ENCODE measurements at regions not wholly inside any gene's neighbourhood (a gene's known extent, or its start where the extent isn't known, plus 50 kb on each side); places are given as distances from the start of the nearest gene placed in this dataset.

DNA sequence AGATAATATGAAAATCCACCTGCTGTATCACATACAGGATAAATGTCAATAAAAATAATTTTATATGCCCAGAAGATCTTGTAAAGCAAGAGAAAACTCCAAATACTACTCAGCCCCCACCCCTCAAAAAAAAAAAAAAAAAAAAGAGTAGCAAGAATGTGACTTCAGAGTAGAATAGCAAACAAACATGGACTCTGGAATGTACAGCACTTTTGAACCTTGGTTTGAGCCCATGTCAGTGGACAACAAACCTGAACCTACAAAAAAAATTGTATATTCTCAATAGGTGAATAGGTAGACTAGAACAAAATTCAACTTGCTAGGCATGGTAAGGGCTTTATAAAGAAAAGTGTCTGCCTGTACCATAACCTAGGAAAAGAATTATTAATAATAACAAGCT, 428.0 kb downstream of the SLITRK6 start:
- DNase-seq, result no peak

DNA sequence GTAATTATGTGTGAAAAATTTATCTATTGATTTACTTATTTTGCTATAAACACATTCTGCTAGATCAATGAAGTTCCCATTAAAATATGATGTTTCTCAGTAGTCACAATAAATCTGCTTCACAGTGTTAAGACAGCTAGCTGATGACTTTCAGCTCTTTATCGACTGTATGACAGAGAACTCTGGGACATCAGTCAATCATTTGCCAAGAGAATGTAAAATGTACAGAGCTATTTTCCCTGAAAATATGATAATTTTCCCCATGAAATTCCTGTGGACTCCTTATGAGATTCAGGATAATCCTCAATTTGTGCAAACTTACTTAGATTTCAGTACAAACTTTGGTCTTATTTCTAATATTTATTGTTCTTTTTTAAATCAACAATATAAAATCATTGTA, 430.5 kb downstream of the SLITRK6 start:
- DNase-seq, result no peak

DNA sequence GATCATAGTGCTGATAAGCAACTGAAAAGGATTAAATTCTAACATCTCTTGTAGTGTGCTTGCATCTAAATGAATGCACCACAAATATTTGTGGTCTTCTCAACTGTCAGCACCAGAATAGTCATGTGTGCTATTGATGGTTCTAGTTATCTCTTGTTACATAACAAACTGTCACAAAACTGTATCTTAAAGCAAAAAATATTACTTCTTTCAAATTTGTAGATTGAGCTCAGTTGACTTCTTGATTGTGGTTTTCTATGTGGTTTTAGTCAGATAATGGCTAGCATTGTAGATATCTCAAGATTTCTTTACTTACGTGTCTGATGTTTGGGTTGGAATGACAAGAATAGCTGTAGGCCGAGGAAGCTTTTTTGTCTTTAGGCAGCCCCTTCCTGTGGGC, 431.3 kb downstream of the SLITRK6 start:
- DNase-seq, result peak; percentile 43

DNA sequence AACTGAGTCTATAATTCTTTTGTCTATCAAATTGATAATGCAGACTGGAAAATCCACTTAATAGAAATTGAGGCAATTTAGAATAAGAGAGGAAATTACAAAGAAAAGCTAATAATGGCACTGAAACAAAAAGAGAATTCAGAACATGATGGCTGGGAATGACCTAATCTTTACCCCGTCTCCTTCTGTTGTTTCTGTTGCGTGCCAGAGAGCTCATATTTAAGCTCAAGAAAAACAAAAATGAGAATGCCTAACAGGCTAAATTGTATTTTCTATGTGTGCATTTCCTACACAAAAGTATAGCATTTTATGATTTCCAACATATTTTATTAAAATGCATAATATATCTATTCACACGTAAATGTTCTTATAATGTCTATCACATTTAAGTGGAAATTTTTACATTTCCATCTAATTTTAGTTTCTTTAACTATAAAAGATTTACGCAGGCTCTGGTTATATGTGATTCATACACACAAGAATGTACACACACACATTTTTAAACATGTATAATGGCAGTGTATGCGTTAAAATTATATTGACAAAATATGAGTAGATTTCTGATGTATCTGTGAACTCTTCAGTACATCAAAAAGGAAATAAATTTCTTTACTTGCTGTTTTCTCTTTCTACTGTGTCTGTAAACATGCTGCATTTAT, 432.3 kb downstream of the SLITRK6 start:
- DNase-seq, result no peak

DNA sequence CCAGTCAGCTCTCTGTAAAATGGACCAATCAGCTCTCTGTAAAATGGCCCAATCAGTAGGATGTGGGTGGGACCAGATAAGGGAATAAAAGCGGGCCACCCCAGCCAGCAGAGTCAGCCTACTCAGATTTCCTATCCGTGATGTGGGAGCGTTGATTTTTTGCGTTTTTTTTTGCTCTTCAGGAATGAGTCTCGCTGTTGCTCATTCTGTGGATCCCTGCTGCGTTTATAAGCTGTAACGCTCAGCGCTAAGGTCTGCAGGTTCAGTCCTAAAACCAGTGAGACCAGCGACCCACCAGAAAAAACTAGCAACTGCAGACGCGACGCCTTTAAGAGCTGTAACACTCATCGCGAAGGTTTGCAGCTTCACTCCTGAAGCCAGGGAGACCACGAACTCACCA, 435.7 kb downstream of the SLITRK6 start:
- no peak for DNase-seq

DNA sequence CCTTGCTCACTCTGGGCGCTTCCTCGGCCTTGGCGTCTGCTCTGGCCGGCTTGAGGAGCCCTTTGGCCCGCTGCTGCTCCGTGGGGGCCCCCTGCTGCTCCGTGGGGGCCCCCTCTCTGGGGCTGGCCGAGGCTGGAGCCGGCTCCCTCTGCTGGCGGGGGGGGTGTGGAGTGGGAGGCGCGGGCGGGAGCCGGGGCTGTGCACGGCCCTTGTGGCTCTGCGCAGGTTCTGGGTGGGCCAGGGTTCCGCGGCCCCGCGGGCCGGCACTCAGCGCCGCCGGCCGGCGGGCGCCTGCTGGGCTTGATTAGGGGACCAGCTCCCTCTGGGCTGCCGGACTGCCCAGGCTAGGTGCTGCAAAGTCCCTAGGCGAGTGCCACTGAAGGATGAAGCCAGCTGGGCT, 436.2 kb downstream of the SLITRK6 start:
- no peak for DNase-seq

DNA sequence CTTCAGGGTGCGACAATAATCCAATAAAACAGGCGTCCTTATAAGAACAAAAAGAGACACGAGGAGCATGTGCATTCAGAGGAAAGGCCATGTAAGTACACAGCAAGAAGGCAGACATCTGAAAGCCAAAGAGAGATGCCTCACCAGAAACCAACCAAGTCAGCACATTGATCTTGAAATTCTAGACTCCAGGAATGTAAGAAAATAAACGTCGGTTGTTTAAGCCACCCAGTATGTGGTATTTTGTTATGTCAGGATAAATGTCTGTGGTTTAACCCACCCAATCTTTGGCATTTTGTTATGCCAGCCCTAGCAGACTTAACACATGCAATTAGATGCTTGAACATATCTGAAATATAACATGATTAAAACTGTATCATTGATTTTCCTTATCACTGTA, 452.0 kb downstream of the SLITRK6 start:
- no peak for DNase-seq

DNA sequence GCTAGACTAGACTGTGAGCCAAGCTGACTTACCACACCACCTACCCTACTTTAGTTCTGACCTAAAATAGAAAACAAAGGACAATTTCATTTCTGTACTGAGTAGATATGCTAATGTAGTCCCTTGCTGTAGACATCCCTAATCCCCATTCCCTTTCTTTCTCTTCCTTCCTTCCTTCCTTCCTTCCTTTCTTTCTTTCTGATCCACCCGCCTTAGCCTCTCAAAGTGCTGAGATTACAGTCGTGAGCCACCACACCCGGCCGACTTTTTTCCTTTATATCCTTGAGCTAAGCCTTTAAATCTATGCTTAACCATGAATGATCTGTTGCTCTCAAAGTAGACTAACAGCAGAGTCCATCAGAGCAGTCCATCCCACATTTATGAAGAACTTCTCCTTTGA, 465.0 kb downstream of the SLITRK6 start:
- DNase-seq, result no peak

DNA sequence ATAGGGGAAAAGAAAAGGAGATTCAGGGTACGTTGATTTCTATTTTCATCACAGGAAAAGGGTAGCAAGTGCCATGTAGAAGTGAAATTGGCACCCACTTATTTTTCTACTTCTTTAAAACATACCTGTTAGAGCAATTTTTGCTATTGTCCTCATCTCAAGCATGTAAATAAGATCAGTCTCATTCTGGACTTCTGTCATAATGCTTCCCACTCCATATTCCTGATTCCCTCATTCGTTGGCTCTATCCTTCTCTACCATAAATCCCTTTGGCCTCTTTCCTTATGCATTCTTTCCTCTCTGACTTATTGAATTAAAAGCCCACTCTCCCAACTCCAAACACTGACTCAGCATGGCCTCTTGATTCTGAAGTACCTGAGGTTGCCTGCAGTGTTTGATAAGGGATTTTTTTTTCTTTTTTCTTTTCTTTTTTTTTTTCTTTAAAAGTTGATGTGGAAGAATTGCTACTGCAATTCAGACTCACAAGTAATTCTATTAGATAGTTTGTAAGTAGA, 465.7 kb downstream of the SLITRK6 start:
- DNase-seq, result peak; percentile 11

DNA sequence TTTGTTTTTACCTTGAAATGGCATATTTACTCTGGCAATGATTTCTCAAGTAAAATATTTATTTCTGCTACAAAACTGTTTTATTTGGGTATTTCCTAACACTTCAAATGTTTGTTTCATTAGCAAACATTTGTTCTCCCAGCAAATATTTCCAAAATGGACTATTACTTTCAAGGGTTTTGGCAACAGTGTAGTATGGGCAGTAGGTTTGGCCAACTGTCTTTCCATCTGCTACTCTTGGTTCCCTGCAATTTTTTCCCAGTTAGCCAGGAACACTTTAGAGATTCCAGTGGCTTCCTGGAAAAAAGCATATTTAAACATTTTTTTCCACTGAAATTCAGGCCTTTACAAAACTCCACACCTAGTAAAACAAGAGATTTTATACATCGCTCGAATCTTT, 466.6 kb downstream of the SLITRK6 start:
- DNase-seq, result no peak

DNA sequence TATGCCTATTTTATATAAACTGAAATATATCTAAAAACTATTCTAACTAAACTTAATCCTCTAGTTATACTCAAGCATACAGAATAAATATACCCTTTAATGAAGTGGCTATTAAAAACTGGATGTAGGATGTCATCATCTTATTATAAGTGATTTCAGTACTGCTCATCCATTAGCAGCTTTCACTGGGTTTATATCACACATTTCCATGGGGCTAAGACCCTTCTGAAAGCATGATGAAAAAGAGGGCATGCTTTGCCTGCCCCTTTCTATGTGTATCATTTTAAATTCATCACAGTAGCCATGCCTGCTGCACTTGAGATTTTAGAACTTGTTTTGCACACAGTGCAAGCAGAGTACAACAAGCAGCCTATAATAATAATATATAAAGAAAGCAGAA, 477.5 kb downstream of the SLITRK6 start:
- peak; percentile 34 for DNase-seq

DNA sequence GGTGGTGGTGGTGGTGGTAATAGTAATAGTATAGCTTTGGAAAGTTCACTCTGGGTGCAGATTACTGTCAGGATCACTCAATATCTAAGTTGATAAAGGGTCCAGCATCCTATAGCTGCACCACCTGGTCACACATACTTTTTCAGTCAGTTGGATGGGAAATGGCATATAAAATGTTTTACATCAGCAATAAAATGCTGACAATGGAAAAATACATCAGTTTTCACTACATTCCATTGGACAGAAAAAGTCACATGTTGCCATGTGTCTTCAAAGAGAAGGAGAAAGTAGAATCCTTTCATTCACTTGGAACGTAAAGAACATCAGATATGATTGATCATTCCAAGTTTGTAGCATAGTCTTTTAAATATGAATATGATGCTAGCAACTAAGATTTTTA, 481.4 kb downstream of the SLITRK6 start:
- DNase-seq, result no peak

DNA sequence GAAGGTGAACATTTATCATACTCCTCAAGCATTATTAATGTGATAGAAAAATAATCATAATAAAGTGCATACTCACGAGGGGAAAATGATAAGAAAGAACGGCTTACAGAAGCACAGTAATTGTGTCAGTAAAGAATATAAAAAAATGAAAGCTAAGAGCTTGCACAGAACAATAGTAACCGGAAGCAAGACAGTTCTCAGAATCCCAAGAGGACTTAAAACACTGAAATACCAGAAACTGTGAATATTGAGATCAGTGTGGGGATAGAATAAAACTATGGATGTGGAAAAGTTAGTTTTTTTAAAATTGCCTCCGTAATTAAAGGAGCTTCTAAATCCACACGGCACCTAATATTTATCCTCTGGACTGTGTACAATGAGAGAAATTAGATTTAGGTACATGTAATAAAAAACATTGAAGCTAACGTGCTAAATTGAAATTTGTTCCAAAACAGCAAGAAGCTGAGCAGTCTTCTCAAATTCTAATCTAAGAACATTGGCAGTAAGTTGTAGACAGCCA, 482.7 kb downstream of the SLITRK6 start:
- peak; percentile 11 for DNase-seq

DNA sequence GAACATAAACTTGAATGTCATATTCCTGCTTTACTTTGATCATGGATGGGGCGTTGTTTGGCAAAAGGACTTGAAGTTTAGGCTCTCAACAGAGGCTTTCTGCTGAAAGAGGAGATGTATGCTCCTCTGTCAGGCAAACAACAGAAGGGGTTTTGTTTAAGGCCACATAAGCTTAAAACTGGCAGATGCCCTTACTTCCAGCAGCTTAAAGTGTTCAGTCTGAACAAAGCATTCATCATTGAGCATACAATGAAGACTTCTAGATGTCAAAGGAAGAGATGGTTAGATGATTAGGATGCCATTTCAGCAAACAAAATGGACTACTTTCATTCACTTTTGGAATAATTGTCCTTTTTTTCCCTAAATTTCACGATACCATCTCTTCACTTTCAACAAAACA, 484.5 kb downstream of the SLITRK6 start:
- DNase-seq, result no peak

DNA sequence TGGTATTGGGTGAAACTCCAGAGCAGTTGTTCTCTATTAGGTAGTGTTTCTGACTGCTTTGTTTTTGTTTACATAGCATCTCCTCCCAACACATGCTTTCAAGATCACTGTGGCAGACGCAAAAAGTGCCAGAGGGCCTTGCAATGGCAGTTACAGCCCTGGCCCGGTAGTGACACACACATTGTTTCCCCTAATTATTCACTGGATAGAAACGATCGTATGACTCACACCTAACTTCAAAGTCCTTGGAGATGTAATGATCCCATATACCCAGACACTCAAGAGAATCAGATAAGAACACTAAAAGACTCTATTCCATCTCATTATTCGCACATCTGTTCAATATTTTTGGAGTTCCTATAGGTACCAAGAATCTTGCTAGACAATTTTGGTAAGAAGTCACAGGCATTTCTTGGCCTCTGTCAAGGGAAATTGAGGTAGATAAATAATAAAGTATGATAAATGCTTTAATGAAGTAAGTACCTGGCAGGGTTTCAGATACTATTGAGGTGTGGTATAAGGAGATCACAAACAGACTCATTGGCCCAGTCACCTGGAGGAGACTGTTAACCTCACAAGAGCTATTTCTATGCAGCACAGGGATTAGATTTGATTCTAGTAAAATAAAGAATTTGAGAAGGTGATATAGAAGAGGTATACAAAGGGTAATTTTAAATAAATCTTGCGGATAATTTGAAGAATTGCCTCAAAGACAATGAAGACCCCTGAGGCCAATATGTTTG, 485.3 kb downstream of the SLITRK6 start:
- peak; percentile 44 for DNase-seq

DNA sequence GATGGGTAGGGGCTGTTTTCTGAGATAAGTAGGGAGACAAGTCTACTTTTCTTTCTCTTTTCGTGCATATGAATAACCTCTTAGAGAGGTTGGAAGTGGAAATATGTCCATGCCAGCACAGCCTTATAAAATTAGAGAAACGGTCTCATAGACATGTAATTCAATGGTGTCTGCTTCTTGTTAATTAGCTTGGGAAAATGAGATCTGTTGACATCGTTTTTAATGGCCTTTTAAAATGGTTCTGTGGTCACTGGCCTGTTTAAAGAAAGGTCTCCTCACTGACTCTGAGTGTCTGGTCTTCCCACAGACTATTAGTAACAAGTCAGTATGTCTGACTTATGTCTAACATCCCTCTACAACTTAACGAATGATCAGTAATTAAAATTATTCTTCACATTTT, 487.1 kb downstream of the SLITRK6 start:
- DNase-seq, result peak; percentile 48

DNA sequence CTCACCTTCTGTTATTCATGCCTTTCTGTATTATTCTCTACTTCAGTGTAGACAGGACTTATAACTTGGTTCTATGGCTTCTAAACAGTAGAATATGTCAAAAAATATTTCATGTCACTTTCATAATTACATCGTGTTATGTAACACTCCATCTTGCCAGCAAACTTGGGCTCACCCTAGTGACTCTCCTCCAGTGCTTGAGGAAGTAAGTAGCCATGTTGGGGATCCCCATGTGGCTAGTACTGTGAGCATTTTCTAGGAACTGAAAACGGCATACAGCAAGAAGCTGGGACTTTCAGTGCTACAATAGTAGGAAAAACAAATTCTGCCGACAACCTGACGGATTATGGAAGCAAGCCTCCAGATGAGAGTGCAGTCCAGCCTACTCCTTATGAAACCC, 495.6 kb downstream of the SLITRK6 start:
- peak; percentile 16 for DNase-seq

DNA sequence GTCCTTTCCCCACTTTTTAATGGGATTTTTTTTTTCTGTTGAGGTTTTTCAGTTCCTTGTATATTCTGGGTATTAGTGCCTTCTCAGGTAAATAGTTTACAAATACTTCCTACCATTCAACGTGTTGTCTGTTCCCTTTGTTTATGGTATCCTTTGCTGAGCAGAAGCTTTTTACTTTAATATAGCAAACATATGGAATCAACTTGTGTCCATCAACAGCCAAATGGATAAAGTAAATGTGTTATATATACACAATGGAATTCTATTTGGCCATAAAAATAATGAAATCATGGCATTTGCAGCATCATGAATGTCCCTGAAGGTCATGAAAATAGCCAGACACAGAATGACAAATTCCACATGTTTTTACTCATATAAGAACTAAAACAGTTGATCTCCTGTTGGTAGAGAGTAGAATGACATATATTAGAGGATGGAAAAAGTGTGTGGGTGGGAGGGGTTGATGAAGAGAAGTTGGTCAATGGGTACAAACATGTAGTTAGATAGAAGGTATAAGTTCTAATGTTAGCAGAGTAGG, 500.8 kb downstream of the SLITRK6 start:
- peak; percentile 5 for DNase-seq

DNA sequence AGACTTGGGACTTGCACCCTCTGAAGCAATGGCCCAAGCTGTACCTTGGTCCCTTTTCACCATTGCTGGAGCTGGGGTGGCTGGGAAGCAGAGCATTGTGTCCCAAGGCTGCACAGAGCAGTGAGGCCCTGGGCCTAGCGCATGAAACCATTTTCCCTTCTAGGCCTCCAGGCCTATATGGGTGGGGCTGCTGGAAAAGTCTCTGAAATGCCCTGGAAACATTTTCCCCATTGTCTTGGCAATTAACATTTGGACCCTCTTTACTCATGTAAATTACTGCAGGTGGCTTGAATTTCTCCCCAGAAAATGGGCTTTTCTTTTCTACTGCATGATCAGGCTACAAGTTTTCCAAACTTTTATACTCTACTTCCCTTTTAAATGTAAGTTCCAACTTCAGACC, 510.5 kb downstream of the SLITRK6 start:
- DNase-seq, result no peak

DNA sequence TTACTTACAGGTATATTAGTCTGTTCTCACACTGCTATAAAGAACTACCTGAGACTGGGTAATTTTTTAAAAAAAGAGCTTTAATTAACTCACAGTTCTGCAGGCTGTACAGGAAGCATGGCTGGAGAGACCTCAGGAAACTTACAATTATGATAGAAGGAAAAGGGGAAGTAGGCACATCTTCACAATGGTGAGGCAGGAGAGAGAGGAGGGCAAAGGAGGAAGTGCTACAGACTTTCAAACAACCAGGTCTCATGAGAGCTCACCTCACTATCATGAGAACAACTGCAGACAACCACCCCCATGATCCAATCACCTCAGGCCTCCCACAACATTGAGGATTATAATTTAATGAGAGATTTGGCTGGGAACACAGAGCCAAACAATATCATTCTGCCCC, 511.7 kb downstream of the SLITRK6 start:
- peak; percentile 78 for DNase-seq

DNA sequence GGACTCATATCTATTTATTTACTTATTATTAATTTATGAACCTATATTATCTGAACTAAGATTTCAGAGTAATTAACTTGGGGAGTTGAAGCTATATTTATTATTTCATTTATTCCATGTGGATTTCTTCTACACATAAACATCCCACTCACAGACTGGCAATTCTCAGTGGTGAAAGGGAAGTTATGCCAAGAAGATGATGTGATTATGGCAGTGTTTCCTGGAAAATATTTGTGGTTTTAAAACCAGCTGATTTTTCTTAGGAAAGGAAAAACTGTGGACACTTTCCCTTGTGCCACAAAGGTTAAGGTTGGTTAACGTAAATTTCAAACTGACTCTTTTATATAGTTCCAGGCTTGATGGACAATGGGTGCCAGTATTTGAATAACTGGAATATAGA, 513.1 kb downstream of the SLITRK6 start:
- DNase-seq, result no peak

DNA sequence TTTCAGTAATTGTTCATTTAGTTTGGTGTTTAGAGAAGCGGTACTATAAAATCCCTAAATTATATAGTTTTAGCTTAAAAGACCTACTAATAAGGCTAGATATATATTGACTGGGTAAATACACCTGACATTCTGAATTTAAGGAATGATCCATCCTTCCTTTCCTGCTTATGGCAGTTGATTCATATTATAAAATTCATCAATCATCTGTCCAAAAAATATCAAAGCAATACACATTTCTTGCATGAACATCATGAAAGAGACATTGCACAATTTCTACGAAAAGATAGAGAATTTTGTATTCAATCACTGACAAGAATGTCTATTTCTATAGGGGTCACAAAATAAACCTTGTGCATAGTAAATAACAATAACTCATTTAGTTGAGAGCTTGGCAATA, 514.9 kb downstream of the SLITRK6 start:
- DNase-seq, result no peak

DNA sequence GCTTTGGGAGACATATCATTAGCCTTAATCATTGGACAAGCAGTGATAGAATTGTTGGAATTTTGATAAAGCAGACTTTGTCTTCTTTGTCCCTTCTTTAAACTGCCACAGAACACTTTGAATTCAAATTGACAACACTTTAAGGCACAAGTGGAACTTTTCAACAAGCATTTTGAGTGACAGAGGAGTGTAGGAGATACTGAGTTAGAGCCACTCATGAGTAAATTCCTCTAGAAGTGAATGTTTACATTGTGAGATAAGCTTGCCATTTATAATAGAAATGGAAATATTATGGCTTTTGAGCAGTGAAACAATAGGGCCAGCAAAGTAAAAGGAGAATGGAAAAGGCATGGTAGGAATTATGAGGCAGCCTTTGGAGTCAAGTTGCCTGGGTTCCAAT, 515.8 kb downstream of the SLITRK6 start:
- DNase-seq, result no peak

DNA sequence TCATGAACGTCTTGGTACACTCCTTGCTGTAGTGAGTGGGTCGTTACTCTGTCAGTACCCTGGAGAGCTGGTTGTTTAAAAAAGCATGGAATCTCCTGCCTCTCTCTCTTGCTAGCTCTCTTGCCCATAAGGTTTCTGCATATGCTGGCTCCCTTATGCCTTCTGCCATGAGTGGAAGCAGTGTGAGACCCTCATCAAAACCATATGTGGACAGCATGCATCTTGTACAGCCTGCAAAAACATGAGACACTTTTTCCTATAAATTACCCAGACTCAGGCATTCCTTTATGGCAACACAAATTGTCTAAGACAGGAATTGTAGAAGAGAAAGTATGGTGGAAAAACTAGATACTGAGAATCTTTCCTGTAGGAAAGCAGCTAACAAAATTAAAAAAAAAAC, 516.3 kb downstream of the SLITRK6 start:
- no peak for DNase-seq

Measured in OCI-M1 (cell line).